Keratinocyte (primary cell): ENCODE measurements at regions not wholly inside any gene's neighbourhood (a gene's known extent, or its start where the extent isn't known, plus 50 kb on each side); places are given as distances from the start of the nearest gene placed in this dataset.
"Not testable (repeated sequence)": the region's sequence is repeated elsewhere in the genome, so short reads cannot be mapped to it uniquely, and the experiment has no call there.

Experiments used
- DNase-seq: peaks from one replicate; pipeline ENCODE4 v3.0.0-alpha.2; 2011; ENCODE audit warnings: low read depth, missing footprints, low spot score
- FAIRE-seq: peaks from 2 replicates; lab custom pipeline; 2011; peaks lifted over from hg19 to GRCh38; lab: Jason Lieb, UNC
- H2AFZ ChIP-seq: 2 replicates; pipeline ENCODE4 v1.6.0; 2012; ENCODE audit warnings: low read length, control low read depth, inconsistent platforms; ENCODE audit not compliant: control insufficient read depth
- H3K27ac ChIP-seq: 2 replicates; pipeline ENCODE4 v1.5.1; 2011; ENCODE audit warnings: low read length; ENCODE audit not compliant: control insufficient read depth, insufficient read depth
- H3K27me3 ChIP-seq: 3 replicates; pipeline ENCODE4 v1.6.0; 2011; ENCODE audit warnings: low read length; ENCODE audit not compliant: control insufficient read depth, insufficient read depth; ENCODE audit errors: extremely low read depth
- H3K36me3 ChIP-seq, 2 experiments: 2 replicates in 1 of 2; 3 replicates in 1 of 2; pipeline ENCODE4 v1.5.1; 2011; ENCODE audit warnings: low read length in 2 of 2, mild to moderate bottlenecking in 1 of 2; ENCODE audit not compliant: control insufficient read depth in 2 of 2, insufficient read depth in 2 of 2; ENCODE audit errors: extremely low read depth in 1 of 2
- H3K4me1 ChIP-seq: 3 replicates; pipeline ENCODE4 v1.5.1; 2011; ENCODE audit warnings: low read length; ENCODE audit not compliant: control insufficient read depth, insufficient read depth; ENCODE audit errors: extremely low read depth
- H3K4me2 ChIP-seq: 3 replicates; pipeline ENCODE4 v1.6.0; 2011; ENCODE audit warnings: low read depth, low read length; ENCODE audit not compliant: control insufficient read depth, insufficient read depth; ENCODE audit errors: extremely low read depth
- H3K4me3 ChIP-seq, 3 experiments: fragments of 200-600 bp in 1 of 3; sonication (generic) in 1 of 3; 2 replicates in 2 of 3; 3 replicates in 1 of 3; pipeline ENCODE4 v1.5.1; 2011 to 2016; ENCODE audit warnings: low read length in 3 of 3, mild to moderate bottlenecking in 3 of 3, control low read depth in 2 of 3, inconsistent platforms in 1 of 3, low read depth in 1 of 3, mixed read lengths in 1 of 3, mixed run types in 1 of 3, moderate library complexity in 1 of 3; ENCODE audit not compliant: control insufficient read depth in 2 of 3, insufficient read depth in 2 of 3; ENCODE audit errors: extremely low read depth in 1 of 3
- H3K79me2 ChIP-seq: 2 replicates; pipeline ENCODE4 v1.6.0; 2012; ENCODE audit warnings: low read length; ENCODE audit not compliant: control insufficient read depth, insufficient read depth
- H3K9ac ChIP-seq: 3 replicates; pipeline ENCODE4 v1.6.0; 2011; ENCODE audit warnings: low read length; ENCODE audit not compliant: control insufficient read depth, insufficient read depth; ENCODE audit errors: extremely low read depth
- H3K9me1 ChIP-seq: 3 replicates; pipeline ENCODE4 v1.6.0; 2011; ENCODE audit warnings: low read length; ENCODE audit not compliant: control insufficient read depth, insufficient read depth; ENCODE audit errors: extremely low read depth
- H3K9me3 ChIP-seq: 2 replicates; pipeline ENCODE4 v1.5.1; 2012; ENCODE audit warnings: low read depth, low read length; ENCODE audit not compliant: control insufficient read depth
- H4K20me1 ChIP-seq: 3 replicates; pipeline ENCODE4 v1.6.0; 2011; ENCODE audit warnings: low read length; ENCODE audit not compliant: control insufficient read depth, insufficient read depth; ENCODE audit errors: extremely low read depth
- dilution Hi-C: fragments of 300-500 bp; cut with MboI; formaldehyde crosslinking; loops from one replicate; pipeline ENCODE4 v1.7.0; 2020; ENCODE audit warnings: low sequenced_read_pairs; ENCODE audit not compliant: extremely low pct_ligation_motif_present

DNA sequence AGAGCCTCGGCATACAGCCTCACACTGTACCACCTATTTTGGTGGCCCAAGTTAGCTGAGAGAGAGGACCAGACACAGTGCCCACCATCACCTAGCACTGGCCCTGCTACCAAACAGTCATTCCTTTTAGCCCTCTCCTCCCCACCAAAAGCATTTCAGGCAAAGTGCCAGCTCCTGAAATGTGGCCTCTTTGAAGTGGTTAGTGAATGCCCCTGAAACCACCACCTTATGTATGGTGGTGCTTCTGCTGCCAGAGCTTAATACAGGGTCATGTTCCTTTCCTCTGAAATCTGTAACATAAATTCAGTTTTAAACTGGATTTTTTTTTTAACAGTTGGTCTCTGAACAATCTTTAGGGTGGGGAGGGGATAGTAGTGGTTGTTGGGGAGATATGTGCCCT lies 91.0 kb upstream of the IKBKE start:
- H2AFZ ChIP-seq, H4K20me1 ChIP-seq, H3K4me1 ChIP-seq, H3K9me1 ChIP-seq, H3K4me2 ChIP-seq, DNase-seq, H3K27ac ChIP-seq, H3K9me3 ChIP-seq, dilution Hi-C loops, H3K4me3 ChIP-seq, H3K9ac ChIP-seq, H3K27me3 ChIP-seq, FAIRE-seq, H3K36me3 ChIP-seq, H3K79me2 ChIP-seq: not testable (repeated sequence)

DNA sequence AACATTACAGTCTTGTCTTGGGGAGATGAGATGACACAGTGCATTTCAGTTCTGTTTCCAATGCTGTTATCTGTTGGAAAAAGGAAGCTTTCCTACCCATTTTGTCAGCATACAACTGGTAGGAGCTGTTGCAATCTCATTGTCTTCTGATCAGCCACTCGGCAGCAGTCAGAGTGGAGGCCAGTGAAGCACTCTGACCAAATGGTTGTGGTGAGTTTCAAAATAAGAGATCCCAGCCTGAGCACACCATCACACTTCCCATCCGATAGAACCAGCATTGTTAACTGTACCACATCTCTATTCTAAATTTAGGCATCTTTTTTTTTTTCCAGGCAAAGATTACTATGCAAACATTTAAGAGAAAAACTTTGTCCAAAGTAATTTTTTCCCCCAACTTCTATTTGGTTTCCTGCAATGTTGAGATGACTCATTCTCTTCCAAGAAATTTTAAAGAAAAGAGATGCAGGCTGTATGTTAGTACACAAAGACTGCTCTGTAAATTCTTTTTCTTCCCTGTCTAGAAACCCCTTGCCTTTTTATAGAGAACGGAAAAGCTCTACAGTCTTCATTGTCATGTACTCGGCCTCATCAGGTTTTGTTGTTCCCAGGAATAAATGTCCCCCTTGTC lies 90.0 kb upstream of the IKBKE start:
- H3K27ac ChIP-seq, FAIRE-seq: not testable (repeated sequence)

GRCh38 chr1:206380791-206381610 lies 89.3 kb upstream of the IKBKE start:
- not testable (repeated sequence) for FAIRE-seq, H3K27ac ChIP-seq

More for the DNA sequence above, 90.0 kb upstream of the IKBKE start:
- H3K9me3 ChIP-seq, H3K27me3 ChIP-seq, H3K9me1 ChIP-seq, H3K4me3 ChIP-seq, DNase-seq, H4K20me1 ChIP-seq, H2AFZ ChIP-seq, H3K4me2 ChIP-seq, H3K9ac ChIP-seq, H3K36me3 ChIP-seq, H3K79me2 ChIP-seq, H3K4me1 ChIP-seq, dilution Hi-C loops: not testable (repeated sequence)

GRCh38 chr1:206384029-206384807 lies 86.1 kb upstream of the IKBKE start:
- H3K36me3 ChIP-seq, H3K4me2 ChIP-seq, H3K9me3 ChIP-seq, H3K9me1 ChIP-seq, H4K20me1 ChIP-seq, H3K4me3 ChIP-seq, H3K9ac ChIP-seq, H3K27me3 ChIP-seq, H3K79me2 ChIP-seq, FAIRE-seq, H2AFZ ChIP-seq, H3K27ac ChIP-seq, H3K4me1 ChIP-seq, dilution Hi-C loops: not testable (repeated sequence)
- DNase-seq, result peak; percentile 21

More at GRCh38 chr1:206380791-206381610, 89.3 kb upstream of the IKBKE start:
- DNase-seq, H3K79me2 ChIP-seq, H3K9me1 ChIP-seq, H3K4me3 ChIP-seq, H3K36me3 ChIP-seq, dilution Hi-C loops, H3K9me3 ChIP-seq, H3K4me1 ChIP-seq, H2AFZ ChIP-seq, H3K4me2 ChIP-seq, H3K9ac ChIP-seq, H3K27me3 ChIP-seq, H4K20me1 ChIP-seq: not testable (repeated sequence)
